ENCODE measurements at regions not wholly inside any gene's neighbourhood (a gene's known extent, or its start where the extent isn't known, plus 50 kb on each side); places are given as distances from the start of the nearest gene placed in this dataset.

DNA sequence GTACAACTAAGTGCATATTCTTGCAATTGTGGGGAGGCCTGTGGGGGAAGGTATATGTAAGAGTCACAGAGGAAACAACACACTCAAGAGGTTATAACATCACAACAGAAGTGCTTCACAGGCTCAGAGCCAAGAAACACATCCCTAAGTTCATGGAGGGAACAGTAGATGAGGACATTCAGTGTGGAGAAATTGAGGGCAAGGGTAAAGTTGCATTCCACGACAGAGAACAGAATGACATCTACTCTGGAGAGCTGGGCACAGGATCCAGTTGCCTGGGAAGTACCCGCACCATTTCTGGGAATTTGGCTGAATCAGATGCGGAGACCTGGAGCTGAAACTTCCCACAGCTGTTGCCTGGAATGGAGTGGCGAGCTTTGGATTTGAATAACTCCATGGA is 197.2 kb downstream of the NXNL2 start:
- DNase-seq = no peak
- peaks cover 2 to 9% of the 10 kb centered on the region in 2 experiments; a peak in 2 of 5 replicates for H3K9me3 Mint-ChIP-seq
- Histone ChIP-seq H3K27ac (ENCODE audit: insufficient read length, low read depth, low read length) (no peak overlapping the region), H4K8ac (replicated peaks; ENCODE audit: insufficient read length, low read depth, low read length) (no peak overlapping the region), H3K23me2 (ENCODE audit: insufficient read length, low read depth, low read length, poor library complexity, severe bottlenecking) (no peaks in the 10 kb centered on the region), H3K18ac (ENCODE audit: insufficient read length, low read depth, low read length) (no peak overlapping the region), H4K5ac (ENCODE audit: insufficient read length, low read depth, low read length) (no peak overlapping the region), H3K79me2 (ENCODE audit: insufficient read depth, low read length) (no peaks in the 10 kb centered on the region), H3K23ac (ENCODE audit: insufficient read length, low read depth, low read length) (no peak overlapping the region), H3K4me2 (ENCODE audit: insufficient read depth, insufficient read length, low read length) (no peak overlapping the region), H2BK20ac (ENCODE audit: low read depth, low read length, poor library complexity, severe bottlenecking) (no peak overlapping the region), H3K14ac (ENCODE audit: insufficient read depth, low read length) (no peak overlapping the region), H3K27me3 (ENCODE audit: insufficient read depth, low read length) (no peaks in the 10 kb centered on the region), H3K4ac (ENCODE audit: low read depth, low read length) (no peak overlapping the region), H3K79me1 (ENCODE audit: insufficient read depth, low read depth, low read length, poor library complexity, severe bottlenecking) (no peaks in the 10 kb centered on the region), H2AFZ (ENCODE audit: low read length) (no peak overlapping the region), H2AK5ac (ENCODE audit: insufficient read length, low read length) (no peak overlapping the region), H4K20me1 (ENCODE audit: control insufficient read depth, insufficient read depth, insufficient read length) (no peaks in the 10 kb centered on the region), H2BK12ac (ENCODE audit: insufficient read length, low read depth, low read length) (no peak overlapping the region), H2BK120ac (ENCODE audit: low read depth, low read length, poor library complexity, severe bottlenecking) (no peak overlapping the region), H3K9me3 (ENCODE audit: control insufficient read depth, low read depth, low read length) (no peaks in the 10 kb centered on the region), H2BK5ac (ENCODE audit: insufficient read length, low read length) (no peak overlapping the region), H3K9ac (ENCODE audit: extremely low read depth, insufficient read length, low read length) (no peak overlapping the region), H3K4me1 (ENCODE audit: insufficient read depth, low read length) (peaks cover 2% of the 10 kb centered on the region; the same call in 1 of the 2 replicates), H3T11ph (ENCODE audit: low read length) (no peak overlapping the region), H3K56ac (ENCODE audit: insufficient read length, low read depth, low read length) (no peak overlapping the region), H2BK15ac (ENCODE audit: low read depth, low read length) (no peak overlapping the region), H4K91ac (ENCODE audit: insufficient read length, low read depth, low read length) (no peak overlapping the region)
- TF ChIP-seq, protein P1, sequence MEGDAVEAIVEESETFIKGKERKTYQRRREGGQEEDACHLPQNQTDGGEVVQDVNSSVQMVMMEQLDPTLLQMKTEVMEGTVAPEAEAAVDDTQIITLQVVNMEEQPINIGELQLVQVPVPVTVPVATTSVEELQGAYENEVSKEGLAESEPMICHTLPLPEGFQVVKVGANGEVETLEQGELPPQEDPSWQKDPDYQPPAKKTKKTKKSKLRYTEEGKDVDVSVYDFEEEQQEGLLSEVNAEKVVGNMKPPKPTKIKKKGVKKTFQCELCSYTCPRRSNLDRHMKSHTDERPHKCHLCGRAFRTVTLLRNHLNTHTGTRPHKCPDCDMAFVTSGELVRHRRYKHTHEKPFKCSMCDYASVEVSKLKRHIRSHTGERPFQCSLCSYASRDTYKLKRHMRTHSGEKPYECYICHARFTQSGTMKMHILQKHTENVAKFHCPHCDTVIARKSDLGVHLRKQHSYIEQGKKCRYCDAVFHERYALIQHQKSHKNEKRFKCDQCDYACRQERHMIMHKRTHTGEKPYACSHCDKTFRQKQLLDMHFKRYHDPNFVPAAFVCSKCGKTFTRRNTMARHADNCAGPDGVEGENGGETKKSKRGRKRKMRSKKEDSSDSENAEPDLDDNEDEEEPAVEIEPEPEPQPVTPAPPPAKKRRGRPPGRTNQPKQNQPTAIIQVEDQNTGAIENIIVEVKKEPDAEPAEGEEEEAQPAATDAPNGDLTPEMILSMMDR (conservative IDR thresholded peaks at IDR 0.05) = no peak
- H3K4me3 Mint-ChIP-seq = no peak overlapping the region
- H3K27ac Mint-ChIP-seq = no peak overlapping the region
- H3K36me3 Mint-ChIP-seq (ENCODE audit: insufficient read depth in 1 of 3, low read depth in 3 of 3) = no peaks in the 10 kb centered on the region; a peak in 1 of 7 replicates
- H3K27me3 Mint-ChIP-seq (ENCODE audit: low read depth) = peaks cover 7% of the 10 kb centered on the region
- H3K4me1 Mint-ChIP-seq = peaks cover 2 to 5% of the 10 kb centered on the region in 2 experiments; a peak in 2 of 4 replicates
- WGBS (ENCODE audit: extremely low coverage, insufficient read length, low lambda C conversion rate) = no CpG with 5 or more reads among the region's 4 CpGs

All from H9 (cell line).